ENCODE measurements at regions not wholly inside any gene's neighbourhood (a gene's known extent, or its start where the extent isn't known, plus 50 kb on each side); places are given as distances from the start of the nearest gene placed in this dataset.

DNA sequence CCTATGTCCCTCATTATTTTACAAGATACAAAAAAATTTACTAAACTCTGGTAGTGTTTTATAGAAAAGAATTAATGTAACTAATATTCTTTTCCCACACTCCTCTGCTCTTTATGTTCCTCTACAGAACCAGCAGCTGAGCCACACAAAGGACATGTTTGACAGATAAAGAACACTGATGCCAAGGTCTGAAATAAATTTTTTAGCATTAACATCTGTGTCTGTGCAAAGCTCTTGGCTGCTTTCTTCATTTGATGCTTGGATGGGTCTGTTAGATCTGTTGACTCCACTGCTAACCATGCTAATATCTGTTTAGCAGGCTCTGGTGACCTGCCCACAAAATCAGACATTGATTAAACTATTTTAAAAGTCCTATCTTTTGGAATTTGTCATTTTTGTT, 2363.8 kb downstream of the PCDH9 start:
- TF ChIP-seq JUN (IDR thresholded peaks at IDR 0.05; ENCODE audit: borderline replicate concordance, insufficient read depth, insufficient read length, low read depth) (no peak), FOS (IDR thresholded peaks at IDR 0.05; ENCODE audit: borderline replicate concordance, insufficient read depth, low read length) (no peak)

Data from endothelial cell of umbilical vein (primary cell).